H54 (cell line): ENCODE measurements at regions not wholly inside any gene's neighbourhood (a gene's known extent, or its start where the extent isn't known, plus 50 kb on each side); places are given as distances from the start of the nearest gene placed in this dataset.

Experiments used
- DNase-seq: peaks from one replicate; pipeline ENCODE4 v3.0.0; 2011; ENCODE audit warnings: low spot score, mixed read lengths; ENCODE audit not compliant: insufficient read length
- FAIRE-seq: peaks from 3 replicates; lab custom pipeline; 2011; peaks lifted over from hg19 to GRCh38; lab: Jason Lieb, UNC
- POLR2A ChIP-seq: IDR thresholded peaks from 2 replicates; pipeline ENCODE4 v1.6.1; 2011; ENCODE audit warnings: low read depth, mild to moderate bottlenecking, low read length

DNA sequence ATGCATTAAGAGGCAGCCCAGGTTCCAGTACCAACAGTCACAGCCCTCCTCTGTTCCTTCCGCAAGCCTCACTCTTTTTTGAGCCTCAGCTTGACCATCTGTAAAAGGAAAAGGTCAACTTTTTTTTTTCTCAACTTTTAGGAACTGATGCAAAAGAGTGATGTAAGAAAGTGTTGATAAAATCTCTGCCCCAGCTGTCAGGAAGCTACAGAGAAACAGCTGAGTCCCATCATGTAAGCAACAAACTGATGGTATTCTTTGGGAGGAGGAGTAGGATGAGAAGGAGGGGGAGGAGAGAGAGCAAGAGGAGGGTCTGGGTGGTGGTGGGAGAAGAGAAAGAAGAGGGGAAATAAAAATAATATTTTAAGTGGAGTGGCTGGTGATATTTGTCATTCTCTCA is 233.9 kb upstream of the TSHZ3 start:
- no peak for TF ChIP-seq POLR2A
- no peak for DNase-seq
- FAIRE-seq, result no peak

- TF ChIP-seq POLR2A, result no peak
Observed at GRCh38 chr19:31586282-31586681, 237.0 kb upstream of the TSHZ3 start.

GRCh38 chr19:31589109-31589508 is 239.9 kb upstream of the TSHZ3 start:
- no peak for TF ChIP-seq POLR2A
- FAIRE-seq, result no peak
- DNase-seq, result no peak

More at GRCh38 chr19:31586282-31586681, 237.0 kb upstream of the TSHZ3 start:
- no peak for DNase-seq
- no peak for FAIRE-seq

GRCh38 chr19:31591258-31591657 is 242.0 kb upstream of the TSHZ3 start:
- no peak for TF ChIP-seq POLR2A
- DNase-seq (no peak), FAIRE-seq (no peak)

DNA sequence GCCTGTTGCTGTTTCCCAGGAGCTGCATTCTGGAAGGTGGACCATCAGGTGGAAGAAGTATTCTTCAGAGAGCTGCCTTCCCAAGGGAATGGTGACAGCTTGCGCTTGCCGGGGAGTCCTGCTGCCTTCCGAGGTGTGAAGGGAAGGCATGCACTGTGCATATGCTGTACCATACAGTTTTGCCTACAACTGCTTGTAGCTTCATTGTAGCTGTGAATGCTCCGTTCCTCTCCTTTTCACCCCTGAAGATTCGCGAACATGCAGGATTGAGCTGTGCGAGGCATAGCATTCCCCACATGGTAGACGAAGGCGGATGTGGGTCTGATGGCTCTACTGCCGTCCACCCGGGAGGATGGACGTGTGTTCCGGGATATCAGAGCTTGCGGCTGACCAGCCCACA is 243.2 kb upstream of the TSHZ3 start:
- no peak for TF ChIP-seq POLR2A
- FAIRE-seq (no peak), DNase-seq (no peak)

- DNase-seq, result no peak
- no peak for FAIRE-seq
- no peak for TF ChIP-seq POLR2A
Observed at GRCh38 chr19:31594701-31595100, 245.5 kb upstream of the TSHZ3 start.

DNA sequence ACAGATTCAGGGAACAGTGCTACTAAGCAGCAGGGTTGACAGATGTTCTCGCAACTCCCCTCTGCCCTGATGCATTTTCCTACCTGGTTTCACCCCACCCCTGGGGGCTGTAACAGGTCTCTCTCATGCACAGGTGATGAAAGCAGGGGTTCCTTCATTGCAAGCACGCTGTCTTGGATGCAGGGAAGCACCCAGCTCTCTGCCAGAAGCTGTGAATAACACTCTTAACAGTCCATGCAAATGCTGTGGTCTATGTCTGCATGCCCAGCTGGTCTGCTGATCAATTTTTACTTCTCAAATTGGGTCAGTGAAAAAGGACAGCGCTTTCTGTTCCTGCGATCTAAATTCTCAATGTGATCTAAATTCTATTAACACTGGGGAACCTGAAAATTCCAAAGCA is 246.3 kb upstream of the TSHZ3 start:
- FAIRE-seq, result no peak

GRCh38 chr19:31596751-31597150 is 247.5 kb upstream of the TSHZ3 start:
- no peak for FAIRE-seq
- DNase-seq, result no peak
- no peak for TF ChIP-seq POLR2A

More for the DNA sequence above, 246.3 kb upstream of the TSHZ3 start:
- DNase-seq, result no peak
- TF ChIP-seq POLR2A, result no peak

DNA sequence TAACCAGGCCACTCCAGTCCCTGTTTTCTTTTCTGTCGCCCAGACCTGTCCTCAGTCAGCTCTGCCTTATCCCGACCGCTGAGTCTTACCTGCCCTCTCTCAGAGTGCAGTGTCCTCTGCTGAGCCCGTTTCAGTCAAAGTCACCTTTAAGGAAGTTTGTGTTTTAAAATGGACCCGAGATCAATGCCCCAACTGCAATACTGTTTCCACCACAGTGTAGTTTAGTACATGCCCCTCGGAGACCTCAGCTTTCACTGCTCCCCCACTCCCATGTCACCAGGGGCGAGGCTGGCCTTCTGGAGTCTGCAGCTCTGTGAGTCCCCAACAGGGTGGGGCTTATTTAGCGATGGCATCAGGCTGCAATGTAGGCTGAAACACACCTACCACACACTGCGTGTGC is 248.4 kb upstream of the TSHZ3 start:
- no peak for TF ChIP-seq POLR2A
- no peak for DNase-seq

GRCh38 chr19:31598730-31599238 is 249.5 kb upstream of the TSHZ3 start:
- TF ChIP-seq POLR2A, result no peak
- DNase-seq, result no peak
- no peak for FAIRE-seq

More for the DNA sequence above, 248.4 kb upstream of the TSHZ3 start:
- FAIRE-seq, result no peak

- FAIRE-seq, result no peak
- no peak for DNase-seq
- TF ChIP-seq POLR2A, result no peak
Observed at GRCh38 chr19:31600731-31601295, 251.6 kb upstream of the TSHZ3 start.

GRCh38 chr19:31601855-31602254 is 252.6 kb upstream of the TSHZ3 start:
- FAIRE-seq (no peak), DNase-seq (no peak)
- no peak for TF ChIP-seq POLR2A

- no peak for DNase-seq
- no peak for TF ChIP-seq POLR2A
- FAIRE-seq, result no peak
Observed at GRCh38 chr19:31602548-31602947, 253.3 kb upstream of the TSHZ3 start.

- FAIRE-seq, result no peak
- TF ChIP-seq POLR2A, result no peak
- no peak for DNase-seq
Observed at GRCh38 chr19:31604493-31605040, 255.3 kb upstream of the TSHZ3 start.

- FAIRE-seq (no peak), DNase-seq (no peak)
- no peak for TF ChIP-seq POLR2A
Observed at GRCh38 chr19:31610018-31610417, 260.8 kb upstream of the TSHZ3 start.
